ENCODE measurements at regions not wholly inside any gene's neighbourhood (a gene's known extent, or its start where the extent isn't known, plus 50 kb on each side); places are given as distances from the start of the nearest gene placed in this dataset.

- POLR2A ChIA-PET, result no interaction called here
- intact Hi-C loops (cut with micrococcal nuclease), result no loop called here
- no peak overlapping the region for H3K27ac Mint-ChIP-seq
- no peaks in the 10 kb centered on the region for H3K27me3 Mint-ChIP-seq
- no peaks in the 10 kb centered on the region for H3K36me3 Mint-ChIP-seq (ENCODE audit: low read depth)
- DNase-seq (no peak), ATAC-seq (ENCODE audit: low read depth) (no peak)
- no peaks in the 10 kb centered on the region for H3K4me1 Mint-ChIP-seq
- CTCF ChIA-PET, result no interaction called here
- no peak overlapping the region for H3K4me3 Mint-ChIP-seq
- peaks cover 2% of the 10 kb centered on the region for H3K9me3 Mint-ChIP-seq
- TF ChIP-seq CTCF (IDR thresholded peaks at IDR 0.05), result no peak
Measured at GRCh38 chr12:126083926-126084325, 1018.7 kb downstream of the AACS start.

- peaks cover 5% of the 10 kb centered on the region for H3K9me3 Mint-ChIP-seq
- ChIA-PET CTCF (no interaction called here), POLR2A (no interaction called here)
- DNase-seq, result no peak
- intact Hi-C loops (cut with micrococcal nuclease), result no loop called here
- H3K36me3 Mint-ChIP-seq (ENCODE audit: low read depth), result no peaks in the 10 kb centered on the region
- no peak for TF ChIP-seq CTCF (IDR thresholded peaks at IDR 0.05)
- no peak overlapping the region for H3K4me3 Mint-ChIP-seq
- no peak overlapping the region for H3K27ac Mint-ChIP-seq
- no peak for ATAC-seq (ENCODE audit: low read depth)
- H3K27me3 Mint-ChIP-seq, result no peaks in the 10 kb centered on the region
- no peaks in the 10 kb centered on the region for H3K4me1 Mint-ChIP-seq
Measured at GRCh38 chr12:126084480-126084879, 1019.2 kb downstream of the AACS start.

- intact Hi-C loops (cut with micrococcal nuclease), result no loop called here
- no peak for TF ChIP-seq CTCF (IDR thresholded peaks at IDR 0.05)
- H3K4me3 Mint-ChIP-seq, result no peak overlapping the region
- no peaks in the 10 kb centered on the region for H3K36me3 Mint-ChIP-seq (ENCODE audit: low read depth)
- H3K4me1 Mint-ChIP-seq, result no peaks in the 10 kb centered on the region
- DNase-seq (no peak), ATAC-seq (ENCODE audit: low read depth) (no peak)
- H3K27ac Mint-ChIP-seq, result no peak overlapping the region
- peaks cover 5% of the 10 kb centered on the region for H3K9me3 Mint-ChIP-seq
- CTCF ChIA-PET, result no interaction called here
- POLR2A ChIA-PET, result no interaction called here
- no peaks in the 10 kb centered on the region for H3K27me3 Mint-ChIP-seq
Measured at GRCh38 chr12:126086242-126086641, 1021.0 kb downstream of the AACS start.

- POLR2A ChIA-PET, result no interaction called here
- intact Hi-C loops (cut with micrococcal nuclease), result no loop called here
Measured at GRCh38 chr12:126087692-126088091, 1022.5 kb downstream of the AACS start.

GRCh38 chr12:126093908-126094307 is 1028.7 kb downstream of the AACS start:
- TF ChIP-seq CTCF (IDR thresholded peaks at IDR 0.05), result no peak
- CTCF ChIA-PET, result no interaction called here
- Mint-ChIP-seq H3K27me3 (no peaks in the 10 kb centered on the region), H3K36me3 (ENCODE audit: low read depth) (no peaks in the 10 kb centered on the region), H3K9me3 (peaks cover 9% of the 10 kb centered on the region), H3K4me1 (no peaks in the 10 kb centered on the region), H3K27ac (no peak overlapping the region), H3K4me3 (no peak overlapping the region)
- ATAC-seq (ENCODE audit: low read depth) (no peak), DNase-seq (no peak)
- intact Hi-C loops (cut with micrococcal nuclease), result no loop called here
- POLR2A ChIA-PET, result no interaction called here

More at GRCh38 chr12:126087692-126088091, 1022.5 kb downstream of the AACS start:
- H3K4me3 Mint-ChIP-seq, result no peak overlapping the region
- CTCF ChIA-PET, result no interaction called here
- ATAC-seq (ENCODE audit: low read depth) (no peak), DNase-seq (no peak)
- H3K9me3 Mint-ChIP-seq, result peaks cover 8% of the 10 kb centered on the region
- H3K27ac Mint-ChIP-seq, result no peak overlapping the region
- H3K4me1 Mint-ChIP-seq, result no peaks in the 10 kb centered on the region
- no peak for TF ChIP-seq CTCF (IDR thresholded peaks at IDR 0.05)
- H3K27me3 Mint-ChIP-seq, result no peaks in the 10 kb centered on the region
- H3K36me3 Mint-ChIP-seq (ENCODE audit: low read depth), result no peaks in the 10 kb centered on the region

Measured in activated B cell treated with CpG ODN at 0.5 μM for 24 hours (primary cell).